Nucleus accumbens (tissue), 56 donors: ENCODE measurements at regions not wholly inside any gene's neighbourhood (a gene's known extent, or its start where the extent isn't known, plus 50 kb on each side); places are given as distances from the start of the nearest gene placed in this dataset.

Experiments used
- DNase-seq, 56 donors: peaks; one replicate each; lab custom pipeline; 2025; lab: John Stamatoyannopoulos, UW

DNA sequence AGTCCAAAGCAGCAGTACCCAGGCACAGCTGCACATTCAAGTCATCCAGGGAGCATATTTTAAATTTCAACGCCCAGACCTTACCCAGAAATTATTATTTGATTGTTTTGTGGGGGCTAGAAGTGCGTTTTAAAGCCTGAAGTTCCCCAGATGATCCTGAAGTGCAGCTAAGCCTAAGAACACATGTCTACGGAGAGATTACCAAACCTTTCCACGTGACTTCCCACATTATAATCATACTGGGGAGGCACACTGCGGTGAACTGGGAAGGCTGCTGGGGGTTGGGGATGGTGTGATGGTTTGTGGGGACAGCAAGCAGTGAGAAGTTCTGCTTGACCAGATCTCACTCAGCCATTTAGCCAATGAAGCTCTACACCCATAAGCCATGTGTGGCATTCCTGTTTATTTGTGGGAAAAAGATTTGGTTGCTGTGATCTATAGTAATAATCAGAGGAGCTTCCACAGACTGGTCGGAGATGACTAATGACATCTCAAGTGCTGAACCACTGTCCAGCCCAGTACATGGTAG is 93.4 kb upstream of the CDH6 start:
- no peak for DNase-seq

DNA sequence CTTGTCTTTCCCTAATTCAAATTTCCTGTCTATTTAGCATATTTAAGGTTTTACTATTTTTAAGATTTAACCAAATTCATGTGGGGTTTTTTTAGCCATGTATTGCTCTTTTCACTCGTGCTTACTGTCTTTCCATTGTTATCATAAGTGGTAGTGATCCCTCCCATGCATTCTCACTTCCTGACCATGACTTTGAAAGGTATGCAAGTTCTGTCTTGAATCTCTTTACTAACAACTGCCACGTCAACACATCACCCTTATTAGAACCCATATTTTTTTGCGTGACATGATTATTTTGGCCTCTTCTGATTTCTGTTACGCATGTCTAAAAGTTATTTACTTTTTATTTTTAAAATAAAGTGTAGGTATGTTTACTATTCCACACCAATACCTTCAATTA is 94.7 kb upstream of the CDH6 start:
- DNase-seq: no peak

DNA sequence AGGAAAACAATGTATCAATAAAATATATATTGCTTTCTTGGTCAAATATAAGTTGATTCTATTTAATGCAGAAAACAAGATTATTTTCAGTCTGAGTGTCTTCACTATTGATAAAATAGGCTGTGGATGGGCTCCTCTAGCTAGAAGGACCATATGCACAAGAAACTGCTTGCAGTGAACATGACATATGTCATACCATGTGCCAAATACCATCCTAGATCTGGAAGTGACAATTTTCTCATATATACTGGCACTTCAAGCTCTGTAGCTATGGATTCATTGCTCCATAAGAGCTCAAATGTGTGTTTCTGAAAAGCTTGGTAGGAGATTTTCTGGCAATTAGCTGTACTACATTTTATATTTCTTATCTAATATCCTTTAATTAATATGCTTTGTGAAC is 95.6 kb upstream of the CDH6 start:
- DNase-seq: no peak

DNA sequence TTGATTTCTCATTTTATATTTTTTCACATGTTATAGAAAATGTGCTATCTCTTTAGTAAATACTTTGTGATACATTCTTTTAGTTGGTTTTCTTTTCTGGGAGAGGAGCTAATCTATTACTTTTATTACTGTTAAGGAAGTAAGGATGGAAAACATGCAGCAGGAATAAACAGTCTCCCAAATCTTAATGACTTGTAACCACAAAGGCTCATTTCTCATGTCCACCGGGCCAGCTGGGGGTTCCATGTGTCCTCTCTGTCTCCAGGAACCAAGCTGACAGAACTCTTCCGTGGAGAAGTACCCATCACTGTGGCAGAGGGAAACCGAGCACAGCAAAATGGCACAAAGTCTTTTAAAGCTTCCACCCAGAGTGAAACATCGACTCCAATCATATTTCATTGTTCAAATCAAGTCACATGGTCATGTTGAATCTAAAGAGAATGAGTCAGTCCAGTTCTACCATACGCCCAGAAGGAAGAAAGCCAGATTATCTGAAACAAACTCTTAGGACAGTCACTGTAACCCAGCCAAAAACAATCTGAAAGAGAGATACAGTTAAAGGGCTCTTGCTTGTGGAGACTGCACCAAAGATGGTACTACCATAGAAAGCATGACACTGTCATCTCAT is 97.1 kb upstream of the CDH6 start:
- peak in 2 of 56 donors; percentile 3 to 9 for DNase-seq

DNA sequence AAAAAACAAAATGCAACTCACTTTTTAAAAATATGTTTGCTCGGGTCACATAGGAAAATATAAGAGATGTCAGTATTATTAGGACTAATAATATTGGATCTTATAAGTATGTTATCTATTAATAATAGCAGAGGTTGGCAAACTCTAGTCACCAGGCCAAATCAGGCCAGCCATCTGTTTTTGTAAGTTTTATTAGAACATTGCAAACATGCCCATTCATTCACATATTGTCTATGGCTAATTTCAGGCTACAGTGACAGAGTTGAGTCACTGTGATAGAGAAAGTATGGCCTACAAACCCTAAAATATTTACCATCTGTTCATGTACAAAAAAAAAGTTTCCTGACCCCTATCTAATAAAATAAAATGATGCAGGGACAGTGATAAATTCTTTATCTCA is 97.7 kb upstream of the CDH6 start:
- DNase-seq: no peak

DNA sequence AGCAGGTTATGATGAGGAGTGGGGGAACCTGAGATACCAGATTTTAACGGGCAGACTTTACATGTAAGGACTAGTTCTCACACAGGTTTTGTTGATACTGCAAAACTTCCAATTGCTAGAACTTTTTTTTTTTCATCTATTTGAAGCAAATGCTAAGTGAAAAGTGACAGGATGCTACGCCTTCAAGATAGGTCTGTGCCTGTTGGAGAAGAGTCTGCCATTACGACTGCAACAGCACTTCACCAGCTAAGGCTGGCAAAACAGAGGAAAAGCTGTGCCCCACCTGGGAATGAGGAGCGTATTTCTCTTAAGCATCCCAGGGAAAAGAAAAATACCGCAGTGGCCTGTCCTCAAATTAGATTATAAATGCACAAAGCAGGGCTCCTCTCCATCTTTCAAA is 102.0 kb upstream of the CDH6 start:
- DNase-seq: no peak

DNA sequence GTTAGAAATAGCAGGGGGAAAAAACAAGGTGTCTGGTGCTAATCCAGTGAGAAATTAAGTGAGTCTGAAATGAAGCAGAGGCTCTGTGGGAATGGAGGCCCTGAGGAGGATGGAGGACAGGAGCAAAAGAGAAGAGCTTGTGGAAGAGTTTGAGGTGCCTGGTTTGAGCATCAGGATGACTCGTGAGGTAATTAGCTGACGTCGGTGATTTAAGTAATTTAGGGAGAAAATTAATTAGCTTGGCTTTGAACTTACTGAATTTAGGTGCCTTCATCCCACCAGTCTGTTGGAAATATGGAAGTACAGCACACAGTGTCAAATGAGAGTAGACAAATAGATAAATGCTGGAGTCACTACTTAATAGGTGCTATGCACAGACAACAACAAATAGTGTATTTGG is 103.0 kb upstream of the CDH6 start:
- DNase-seq: no peak

DNA sequence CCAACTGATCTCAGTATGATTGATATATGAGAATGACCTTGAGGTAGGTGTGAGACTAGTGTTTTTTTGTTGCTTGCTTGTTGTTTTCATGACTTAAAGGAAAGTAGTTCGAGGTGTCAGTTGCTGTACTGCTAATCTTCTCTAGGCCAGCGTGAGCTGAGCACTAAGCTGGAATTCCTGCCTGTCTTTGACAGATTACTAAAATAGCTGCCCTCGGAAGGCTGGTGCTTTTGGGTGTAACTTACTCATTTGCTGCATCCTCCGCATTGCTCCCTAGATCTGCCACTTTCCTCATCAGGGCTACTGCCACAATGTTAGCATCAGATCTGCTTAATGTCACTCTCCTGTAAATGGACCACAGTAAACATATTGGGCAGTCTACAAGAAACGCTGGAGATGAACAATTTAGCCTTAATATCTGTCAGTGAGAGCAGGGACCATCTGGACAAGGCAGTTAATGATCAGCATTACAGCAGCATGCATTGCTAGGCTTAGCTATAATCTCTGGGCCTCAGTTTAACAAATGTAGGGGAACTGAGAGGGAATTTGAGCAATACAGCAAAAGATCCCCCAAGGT is 106.6 kb upstream of the CDH6 start:
- no peak for DNase-seq

DNA sequence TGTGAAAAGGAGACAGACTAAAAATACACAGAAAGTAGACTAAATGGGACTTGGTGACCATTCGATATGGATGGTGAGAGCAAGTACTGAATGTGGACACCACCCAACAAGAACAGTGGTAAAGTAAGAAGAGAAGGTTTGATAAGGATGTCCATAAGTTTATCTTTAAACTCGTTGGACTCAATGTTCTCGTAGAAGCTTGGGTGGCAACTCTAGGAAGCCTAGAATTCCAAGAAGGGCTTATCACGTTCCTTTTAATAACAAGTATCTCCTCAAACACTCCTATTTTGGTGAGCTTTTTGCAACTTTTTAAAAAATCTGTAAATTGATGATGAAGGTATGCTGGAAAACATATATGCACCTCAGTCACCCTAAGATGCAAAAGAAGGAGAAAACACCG is 108.6 kb upstream of the CDH6 start:
- no peak for DNase-seq

DNA sequence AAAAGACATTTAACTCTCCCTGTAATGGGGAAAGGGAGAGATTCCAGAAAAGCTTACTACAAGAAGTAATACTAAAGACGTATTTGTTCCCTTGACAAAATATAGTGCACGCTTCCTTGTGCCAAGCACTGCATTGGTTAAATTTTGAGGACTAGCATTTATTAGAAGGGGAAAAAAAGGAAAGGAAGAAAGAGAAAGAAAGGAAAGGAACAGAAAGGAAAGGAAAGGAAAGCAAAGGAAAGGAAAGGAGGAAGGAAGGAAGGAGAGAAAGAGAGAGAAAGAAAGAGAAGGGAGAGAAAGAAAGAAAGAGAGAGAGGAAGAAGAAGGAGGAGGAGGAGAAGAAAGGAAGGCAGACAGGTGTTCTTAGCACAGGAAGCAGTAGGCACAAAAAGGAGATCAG is 110.1 kb upstream of the CDH6 start:
- no peak for DNase-seq

DNA sequence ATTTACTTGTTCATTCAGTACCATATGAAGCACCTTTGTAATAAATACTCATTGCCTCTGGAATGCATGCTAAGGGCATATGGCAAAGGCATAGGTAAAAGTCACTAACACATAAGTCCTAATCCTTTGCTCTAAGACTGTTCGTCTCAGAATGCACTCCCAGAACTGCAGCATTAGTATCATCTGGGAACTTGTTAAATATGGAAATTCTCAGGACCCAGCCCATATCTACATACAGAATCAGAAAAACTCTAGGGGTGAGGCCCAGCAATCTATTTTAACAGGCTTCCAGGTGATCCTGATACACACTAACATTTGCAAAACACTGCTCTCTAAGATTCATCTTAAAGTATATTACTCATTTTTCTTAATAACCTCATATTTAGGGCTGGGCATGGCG is 113.8 kb upstream of the CDH6 start:
- DNase-seq: no peak

DNA sequence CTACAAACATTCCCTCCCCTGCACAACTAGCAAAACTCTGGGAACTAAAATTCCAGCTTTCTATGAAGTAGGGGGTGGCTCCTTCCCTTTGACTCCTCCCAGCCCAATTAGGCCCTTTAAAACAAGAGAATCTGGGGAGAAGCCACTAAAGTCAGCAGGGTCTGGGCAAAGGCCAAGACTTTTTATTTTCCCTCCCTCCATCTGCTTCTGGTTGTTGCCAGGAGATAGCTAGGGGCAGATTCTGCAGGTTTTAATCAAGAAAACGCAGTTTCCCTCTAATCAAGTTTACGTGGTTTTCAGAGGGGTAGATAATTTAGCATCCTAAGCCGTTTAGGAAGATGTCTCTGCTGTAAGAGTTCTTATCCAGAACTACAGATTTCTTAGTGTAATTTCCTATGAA is 114.5 kb upstream of the CDH6 start:
- DNase-seq: no peak

DNA sequence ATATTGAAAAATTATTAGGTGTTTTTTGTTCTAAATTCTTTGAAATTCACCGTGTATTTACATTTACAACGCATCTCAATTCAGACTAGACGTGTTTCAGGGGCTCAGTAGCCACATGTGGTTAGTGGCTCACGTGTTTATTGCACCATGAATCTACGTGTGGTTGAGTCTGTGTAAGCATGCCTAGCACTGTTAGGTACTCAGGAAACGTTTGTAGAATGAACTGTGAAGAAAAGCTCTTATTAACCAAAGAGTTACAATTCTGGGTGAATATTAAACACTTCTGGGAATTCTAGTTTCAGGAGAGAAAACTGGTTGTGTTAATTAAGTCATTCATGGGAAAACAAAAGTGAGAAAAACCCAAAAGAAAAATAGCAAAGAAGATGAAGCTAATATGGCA is 117.5 kb upstream of the CDH6 start:
- no peak for DNase-seq

DNA sequence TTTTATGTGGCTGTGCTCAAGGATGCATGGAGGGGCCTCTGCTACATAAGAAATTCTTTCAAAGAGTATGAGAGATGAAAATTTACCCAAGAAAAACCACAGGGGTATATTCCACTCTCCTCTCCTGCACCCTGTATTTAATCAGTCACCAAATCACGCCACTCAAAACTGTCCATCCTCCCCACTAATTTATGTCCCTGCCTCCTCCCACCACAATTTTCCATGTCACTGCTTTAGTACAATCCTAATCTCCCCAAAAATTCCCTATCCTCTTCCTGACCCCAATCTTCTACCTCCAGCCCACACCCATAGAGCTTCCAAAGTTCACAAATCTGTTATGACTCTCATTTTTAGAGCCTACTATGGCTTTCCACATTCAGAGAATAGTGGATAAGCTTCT is 125.2 kb upstream of the CDH6 start:
- DNase-seq: no peak

DNA sequence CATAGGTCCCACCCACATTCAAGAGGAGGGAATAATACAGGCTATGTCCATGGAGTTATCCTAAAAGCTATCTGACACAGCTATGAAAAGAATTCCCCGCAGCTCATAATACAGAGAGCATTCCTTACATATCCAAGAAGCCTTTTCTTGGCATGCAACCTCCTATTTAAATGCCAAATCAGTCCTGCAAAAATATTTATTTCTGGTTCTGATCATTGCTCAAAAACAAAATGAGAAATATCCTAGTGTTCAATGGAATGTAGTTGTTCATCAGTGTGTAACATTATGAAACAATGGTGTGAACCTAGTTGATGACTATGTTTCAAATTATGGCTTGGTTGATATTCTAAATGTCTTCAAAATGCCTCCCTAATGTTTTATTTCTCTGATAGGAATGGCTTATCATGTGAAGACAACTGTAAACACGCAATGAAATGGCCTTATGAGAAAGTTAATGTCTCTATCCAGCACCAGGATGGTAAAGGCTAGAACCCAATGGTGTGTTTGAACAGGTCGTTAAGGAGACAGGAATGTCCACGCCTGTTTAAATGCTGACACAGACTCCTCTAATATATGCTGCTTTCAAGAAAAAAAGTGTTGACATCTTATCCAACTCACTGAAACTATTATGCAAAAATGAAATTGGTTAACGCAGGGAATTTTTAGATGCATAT is 126.7 kb upstream of the CDH6 start:
- no peak for DNase-seq

DNA sequence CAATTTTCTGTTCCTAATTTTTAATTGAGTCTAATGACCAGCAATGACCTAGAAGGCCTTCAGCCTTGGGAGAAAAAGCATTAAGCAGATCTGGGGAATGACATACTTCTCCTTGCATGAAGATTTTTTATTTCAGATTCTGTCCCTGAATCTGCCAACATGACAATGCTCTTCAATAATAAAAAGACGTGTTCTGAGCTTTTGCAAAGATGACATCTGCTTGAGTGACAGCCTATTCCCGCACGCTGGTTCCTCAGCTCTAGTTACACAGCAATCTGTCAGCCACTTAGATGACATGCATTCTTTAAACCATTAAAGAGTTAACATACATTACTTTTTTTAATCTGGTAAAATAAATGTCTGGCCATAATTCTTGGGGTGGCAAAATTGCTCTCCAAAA is 129.3 kb upstream of the CDH6 start:
- DNase-seq: peak in 8 of 56 donors; percentile 1 to 20 (median 4)

DNA sequence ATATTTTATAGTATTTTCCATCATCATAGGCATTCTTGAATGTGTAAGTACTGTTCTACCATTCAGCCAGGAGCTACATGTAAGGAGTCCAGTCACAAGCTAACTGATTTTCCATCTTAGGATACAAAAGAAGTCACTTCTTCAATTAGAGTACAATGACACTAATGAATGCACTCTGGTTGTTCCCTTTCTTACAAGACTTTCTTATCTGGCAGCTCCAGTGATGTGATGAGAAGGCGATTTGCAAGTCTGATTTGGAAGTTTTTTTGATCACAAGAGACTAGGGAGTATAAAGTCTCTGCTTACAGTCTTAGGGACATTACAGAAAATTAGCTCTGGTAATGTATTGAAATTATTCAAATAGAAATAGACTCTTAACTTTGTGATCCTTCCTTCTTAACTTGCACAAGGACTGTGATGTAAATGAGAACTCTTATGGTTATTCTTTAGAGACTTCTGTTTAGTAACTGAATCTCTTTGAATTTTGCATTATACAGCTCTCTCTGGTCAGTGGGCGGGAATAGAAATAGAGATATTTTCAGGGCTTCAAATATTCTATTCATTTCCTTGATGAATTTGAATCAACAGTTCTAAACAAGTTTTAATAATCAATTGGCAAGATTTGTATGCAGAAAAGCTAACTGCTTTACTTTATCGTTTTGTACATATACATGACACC is 130.4 kb upstream of the CDH6 start:
- DNase-seq: no peak

DNA sequence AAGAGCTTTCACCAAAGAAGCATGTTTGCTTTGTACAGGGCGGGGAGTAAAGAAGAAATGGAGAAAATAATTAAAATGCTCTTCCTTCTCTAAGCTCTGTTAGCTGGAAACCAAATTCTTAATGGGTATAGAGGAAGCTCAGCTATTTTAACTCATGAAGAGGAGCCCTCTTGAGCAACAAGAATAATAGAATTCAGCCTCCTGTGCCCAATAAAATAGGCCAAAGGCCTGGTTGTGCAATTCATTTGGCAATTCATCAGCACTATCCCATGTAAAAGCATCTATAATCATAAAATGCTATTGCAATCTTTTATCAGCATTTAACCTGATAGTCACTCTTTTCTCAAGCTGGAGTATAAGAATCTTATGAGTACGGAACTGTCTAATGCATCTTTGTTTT is 133.6 kb upstream of the CDH6 start:
- DNase-seq: no peak

DNA sequence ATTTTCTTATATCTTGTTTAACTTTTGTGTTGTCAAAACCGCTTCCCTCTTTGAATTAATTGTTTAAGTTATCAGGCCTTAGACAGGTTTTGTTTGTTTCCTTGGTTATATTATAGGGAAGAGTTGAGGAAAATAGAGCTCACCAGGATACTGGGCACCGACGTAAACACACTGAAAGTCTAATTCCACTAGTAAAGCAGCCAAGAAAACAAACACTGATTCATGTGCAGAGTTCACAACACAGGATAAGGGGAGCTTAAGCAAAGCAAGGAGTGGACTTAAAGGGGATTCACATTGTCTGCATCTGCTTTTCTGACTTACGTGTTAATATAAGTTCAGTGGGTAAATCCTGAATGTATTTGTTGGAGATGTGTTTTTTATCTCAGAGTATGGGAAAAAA is 139.0 kb upstream of the CDH6 start:
- DNase-seq: no peak

DNA sequence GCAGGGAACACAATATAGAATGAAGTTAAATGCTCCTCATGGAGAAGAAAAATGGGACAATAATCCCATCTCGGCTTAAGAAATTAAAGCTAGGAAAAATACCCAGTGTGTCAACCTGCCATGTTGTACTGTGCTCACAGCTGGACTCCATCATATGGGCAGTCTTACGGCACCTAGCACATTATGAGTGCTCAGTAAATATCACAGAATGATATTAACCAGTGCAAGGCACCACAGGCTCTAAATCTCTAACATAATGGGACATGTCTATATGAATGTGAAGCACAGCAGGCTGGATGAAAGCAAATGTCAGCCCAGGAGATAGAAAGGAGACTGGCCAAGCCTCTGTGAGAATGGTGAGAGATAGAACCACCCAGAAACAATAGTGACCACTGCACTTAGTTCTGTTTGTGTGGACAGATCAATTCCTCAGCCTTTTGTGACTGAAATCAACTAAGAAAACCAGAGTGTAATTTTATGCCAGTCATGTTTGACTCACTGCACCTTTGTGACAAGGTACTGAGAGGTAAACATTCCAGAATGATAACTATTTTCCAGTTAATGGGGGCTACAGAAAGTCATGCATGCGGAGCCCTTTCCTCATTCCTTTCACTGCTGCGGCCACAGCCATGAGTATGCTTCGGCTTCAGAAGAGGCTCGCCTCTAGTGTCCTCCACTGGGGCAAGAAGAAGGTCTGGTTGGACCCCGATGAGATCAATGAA is 140.4 kb upstream of the CDH6 start:
- DNase-seq: no peak

DNA sequence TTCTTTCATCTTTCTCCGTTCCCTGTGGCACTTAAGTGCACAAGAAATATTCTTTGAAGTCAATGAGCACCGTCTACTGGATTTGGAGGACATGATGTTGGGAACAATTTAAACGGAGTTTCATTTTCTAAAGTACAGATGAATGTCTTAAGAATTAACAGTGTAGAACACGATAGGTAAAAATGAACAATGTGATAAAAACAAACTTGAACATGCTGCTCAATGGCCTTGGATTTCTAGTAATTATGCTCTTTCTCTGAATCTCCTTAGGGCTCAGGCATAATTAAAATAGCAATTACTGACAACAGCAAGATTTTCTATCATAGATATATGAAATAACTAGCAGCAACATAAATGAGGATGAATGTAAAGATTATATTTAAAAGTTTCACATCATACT is 142.2 kb upstream of the CDH6 start:
- no peak for DNase-seq
